ENCODE measurements at regions not wholly inside any gene's neighbourhood (a gene's known extent, or its start where the extent isn't known, plus 50 kb on each side); places are given as distances from the start of the nearest gene placed in this dataset.
"Not testable (repeated sequence)": the region's sequence is repeated elsewhere in the genome, so short reads cannot be mapped to it uniquely, and the experiment has no call there.

DNA sequence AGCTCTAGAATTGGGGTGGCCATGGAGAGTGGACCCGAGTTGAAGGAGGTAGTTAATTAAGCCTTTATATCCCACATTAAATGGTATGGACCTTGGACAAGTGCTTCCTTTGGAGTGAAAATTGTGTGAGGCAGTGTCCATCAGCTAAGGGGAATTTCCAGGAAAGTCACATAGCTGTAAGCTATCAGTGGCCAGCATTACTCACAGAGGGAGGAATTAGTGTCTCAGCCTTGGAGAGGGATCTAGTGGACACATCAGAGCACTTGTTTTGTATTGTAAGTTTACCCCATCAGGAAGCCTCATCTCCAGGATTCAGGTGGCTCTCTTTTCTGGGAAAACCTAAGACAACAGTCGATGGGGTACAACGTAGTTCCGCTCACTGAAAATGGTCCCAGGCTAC, 416.7 kb downstream of the TFEC start:
- BruUV-seq (replicated peaks) = no TSS peak
- Mint-ChIP-seq H3K27me3 (ENCODE audit: insufficient read depth, unreplicated experiment) (peaks cover 9% of the 10 kb centered on the region), H3K9me3 (ENCODE audit: unreplicated experiment) (no peaks in the 10 kb centered on the region), H3K4me1 (ENCODE audit: insufficient read depth, unreplicated experiment) (no peaks in the 10 kb centered on the region), H3K36me3 (ENCODE audit: insufficient read depth, unreplicated experiment) (no peaks in the 10 kb centered on the region), H3K27ac (ENCODE audit: low read depth, unreplicated experiment) (no peak overlapping the region), H3K4me3 (ENCODE audit: unreplicated experiment) (no peak overlapping the region)
- ChIA-PET POLR2A (no interaction called here), CTCF (no interaction called here)
- no peak for DNase-seq (ENCODE audit: unreplicated experiment)
- intact Hi-C loops (cut with micrococcal nuclease) = no loop called here
- TF ChIP-seq CTCF (IDR thresholded peaks at IDR 0.05; ENCODE audit: unreplicated experiment) = no peak

DNA sequence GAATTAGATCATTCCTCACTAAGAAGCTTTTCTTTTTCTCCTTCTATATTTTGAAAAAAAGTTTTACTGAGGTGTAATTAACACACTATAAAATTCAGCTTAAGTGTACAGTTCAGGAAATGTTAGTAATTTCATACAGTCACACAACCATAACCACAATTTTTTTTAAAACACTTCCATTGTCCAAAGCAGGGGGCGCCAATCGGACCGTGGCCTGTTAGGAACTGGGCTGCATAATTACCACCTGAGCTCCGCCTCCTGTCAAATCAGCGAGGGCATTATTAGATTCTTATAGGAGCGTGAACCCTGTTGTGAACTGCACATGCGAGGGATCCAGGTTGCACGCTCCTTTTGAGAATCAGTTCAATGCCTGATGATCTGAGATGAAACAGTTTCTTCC, 427.1 kb downstream of the TFEC start:
- TF ChIP-seq CTCF (IDR thresholded peaks at IDR 0.05; ENCODE audit: unreplicated experiment) = no peak
- Mint-ChIP-seq H3K36me3 (ENCODE audit: insufficient read depth, unreplicated experiment) (no peaks in the 10 kb centered on the region), H3K4me1 (ENCODE audit: insufficient read depth, unreplicated experiment) (no peaks in the 10 kb centered on the region), H3K9me3 (ENCODE audit: unreplicated experiment) (no peaks in the 10 kb centered on the region), H3K27ac (ENCODE audit: low read depth, unreplicated experiment) (no peak overlapping the region), H3K4me3 (ENCODE audit: unreplicated experiment) (no peak overlapping the region), H3K27me3 (ENCODE audit: insufficient read depth, unreplicated experiment) (peaks cover 34% of the 10 kb centered on the region)
- intact Hi-C loops (cut with micrococcal nuclease) = no loop called here
- POLR2A ChIA-PET = no interaction called here
- CTCF ChIA-PET = interaction anchor here (0.6 to 1.2 kb wide), 2 partner anchors 29 to 1058 kb away, joined by 3 read pairs; no protein-coding TSS in a partner anchor
- no TSS peak for BruUV-seq (replicated peaks)
- no peak for DNase-seq (ENCODE audit: unreplicated experiment)

- Mint-ChIP-seq H3K9me3 (ENCODE audit: unreplicated experiment) (peaks cover 8% of the 10 kb centered on the region), H3K27me3 (ENCODE audit: insufficient read depth, unreplicated experiment) (peaks cover 2% of the 10 kb centered on the region), H3K36me3 (ENCODE audit: insufficient read depth, unreplicated experiment) (no peaks in the 10 kb centered on the region), H3K4me1 (ENCODE audit: insufficient read depth, unreplicated experiment) (no peaks in the 10 kb centered on the region), H3K4me3 (ENCODE audit: unreplicated experiment) (no peak overlapping the region), H3K27ac (ENCODE audit: low read depth, unreplicated experiment) (no peak overlapping the region)
- intact Hi-C loops (cut with micrococcal nuclease) = no loop called here
- DNase-seq (ENCODE audit: unreplicated experiment) = no peak
- TF ChIP-seq CTCF (IDR thresholded peaks at IDR 0.05; ENCODE audit: unreplicated experiment) = no peak
- BruUV-seq (replicated peaks) = no TSS peak
- ChIA-PET POLR2A (no interaction called here), CTCF (interaction anchor here (0.6 kb wide), 1 partner anchor 244 kb away, joined by 3 read pairs; no protein-coding TSS in a partner anchor)
These were observed 430.4 kb downstream of the TFEC start for GRCh38 chr7:115600207-115600606.

DNA sequence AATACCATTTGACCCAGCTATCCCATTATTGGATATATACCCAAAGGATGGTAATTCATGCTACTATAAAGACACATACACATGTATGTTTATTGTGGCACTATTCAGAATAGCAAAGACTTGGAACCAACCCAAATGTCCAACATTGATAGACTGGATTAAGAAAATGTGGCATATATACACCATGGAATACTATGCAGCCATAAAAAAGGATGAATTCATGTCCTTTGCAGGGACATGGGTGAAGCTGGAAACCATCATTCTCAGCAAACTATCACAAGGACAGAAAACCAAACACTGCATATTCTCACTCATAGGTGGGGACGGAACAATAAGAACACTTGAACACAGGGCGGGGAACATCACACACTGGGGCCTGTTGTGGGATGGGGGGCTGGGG, 431.4 kb downstream of the TFEC start:
- BruUV-seq (replicated peaks); CTCF ChIA-PET; DNase-seq (ENCODE audit: unreplicated experiment); H3K4me1 Mint-ChIP-seq (ENCODE audit: insufficient read depth, unreplicated experiment); H3K36me3 Mint-ChIP-seq (ENCODE audit: insufficient read depth, unreplicated experiment); H3K9me3 Mint-ChIP-seq (ENCODE audit: unreplicated experiment); intact Hi-C loops (cut with micrococcal nuclease); H3K4me3 Mint-ChIP-seq (ENCODE audit: unreplicated experiment); POLR2A ChIA-PET; H3K27ac Mint-ChIP-seq (ENCODE audit: low read depth, unreplicated experiment); H3K27me3 Mint-ChIP-seq (ENCODE audit: insufficient read depth, unreplicated experiment): not testable (repeated sequence)

GRCh38 chr7:115597220-115597619, 433.3 kb downstream of the TFEC start:
- CTCF ChIA-PET; H3K36me3 Mint-ChIP-seq (ENCODE audit: insufficient read depth, unreplicated experiment); H3K27me3 Mint-ChIP-seq (ENCODE audit: insufficient read depth, unreplicated experiment); intact Hi-C loops (cut with micrococcal nuclease); H3K27ac Mint-ChIP-seq (ENCODE audit: low read depth, unreplicated experiment); H3K9me3 Mint-ChIP-seq (ENCODE audit: unreplicated experiment); H3K4me1 Mint-ChIP-seq (ENCODE audit: insufficient read depth, unreplicated experiment); BruUV-seq (replicated peaks); DNase-seq (ENCODE audit: unreplicated experiment); H3K4me3 Mint-ChIP-seq (ENCODE audit: unreplicated experiment); POLR2A ChIA-PET: not testable (repeated sequence)
